HG02623 (cell line): ENCODE measurements at regions not wholly inside any gene's neighbourhood (a gene's known extent, or its start where the extent isn't known, plus 50 kb on each side); places are given as distances from the start of the nearest gene placed in this dataset.
"Not testable (repeated sequence)": the region's sequence is repeated elsewhere in the genome, so short reads cannot be mapped to it uniquely, and the experiment has no call there.

Experiments used
- ATAC-seq: cut with Tn5 transposase; IDR thresholded peaks from one replicate; pipeline ENCODE4 v1.9.1; 2021; ENCODE audit warnings: moderate library complexity; ENCODE audit not compliant: unreplicated experiment

GRCh38 chr6:126890055-126890454 is 228.4 kb upstream of the RSPO3 start:
- ATAC-seq = no peak

GRCh38 chr6:126891158-126891557 is 227.3 kb upstream of the RSPO3 start:
- no peak for ATAC-seq

- ATAC-seq = not testable (repeated sequence)
Measured at GRCh38 chr6:126892869-126893268, 225.6 kb upstream of the RSPO3 start.

GRCh38 chr6:126897758-126898157 is 220.7 kb upstream of the RSPO3 start:
- ATAC-seq = no peak

GRCh38 chr6:126904176-126904575 is 214.3 kb upstream of the RSPO3 start:
- ATAC-seq = no peak

GRCh38 chr6:126905917-126906316 is 212.6 kb upstream of the RSPO3 start:
- no peak for ATAC-seq

- no peak for ATAC-seq
Measured at GRCh38 chr6:126907312-126907711, 211.2 kb upstream of the RSPO3 start.

GRCh38 chr6:126907996-126908395 is 210.5 kb upstream of the RSPO3 start:
- ATAC-seq = no peak

- no peak for ATAC-seq
Measured at GRCh38 chr6:126909493-126909892, 209.0 kb upstream of the RSPO3 start.

GRCh38 chr6:126913651-126914050 is 204.8 kb upstream of the RSPO3 start:
- no peak for ATAC-seq

GRCh38 chr6:126914172-126914571 is 204.3 kb upstream of the RSPO3 start:
- ATAC-seq = no peak

GRCh38 chr6:126914801-126915200 is 203.7 kb upstream of the RSPO3 start:
- no peak for ATAC-seq

- no peak for ATAC-seq
Measured at GRCh38 chr6:126919947-126920346, 198.5 kb upstream of the RSPO3 start.

- no peak for ATAC-seq
Measured at GRCh38 chr6:126923807-126924206, 194.7 kb upstream of the RSPO3 start.

- ATAC-seq = no peak
Measured at GRCh38 chr6:126926926-126927325, 191.5 kb upstream of the RSPO3 start.

GRCh38 chr6:126927841-126928240 is 190.6 kb upstream of the RSPO3 start:
- no peak for ATAC-seq

GRCh38 chr6:126937426-126937825 is 181.0 kb upstream of the RSPO3 start:
- no peak for ATAC-seq

- no peak for ATAC-seq
Measured at GRCh38 chr6:126939784-126940183, 178.7 kb upstream of the RSPO3 start.

GRCh38 chr6:126941751-126942150 is 176.7 kb upstream of the RSPO3 start:
- ATAC-seq = no peak

GRCh38 chr6:126944512-126944911 is 174.0 kb upstream of the RSPO3 start:
- no peak for ATAC-seq

- ATAC-seq = no peak
Measured at GRCh38 chr6:126945150-126945685, 173.3 kb upstream of the RSPO3 start.

GRCh38 chr6:126945812-126946360 is 172.6 kb upstream of the RSPO3 start:
- no peak for ATAC-seq

- no peak for ATAC-seq
Measured at GRCh38 chr6:126947070-126947469, 171.4 kb upstream of the RSPO3 start.
